ENCODE measurements at regions not wholly inside any gene's neighbourhood (a gene's known extent, or its start where the extent isn't known, plus 50 kb on each side); places are given as distances from the start of the nearest gene placed in this dataset.

DNA sequence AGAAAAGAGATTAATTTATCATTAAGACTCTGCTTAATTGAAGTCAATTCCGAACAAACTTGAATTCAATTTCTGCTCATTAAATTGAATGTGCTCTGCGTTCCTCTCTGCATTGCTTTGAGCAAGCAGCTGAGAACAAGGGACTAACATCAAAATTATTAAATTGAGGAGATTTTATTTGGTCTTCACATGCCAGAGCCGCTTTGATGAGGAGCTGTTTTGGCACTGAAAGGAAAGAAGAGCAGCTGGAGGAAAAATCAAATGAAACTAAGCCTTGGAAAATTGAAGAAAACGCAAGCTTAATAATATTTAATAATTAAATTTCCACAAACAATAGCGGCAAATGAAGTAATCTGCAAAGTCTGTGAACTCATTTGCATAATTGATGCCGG is 222.0 kb upstream of the PKN2 start:
- no peak for TF ChIP-seq CTCF (IDR thresholded peaks at IDR 0.05)
- TF ChIP-seq POLR2A (IDR thresholded peaks at IDR 0.05) = no peak

All from testis (tissue), 2 donors.